Neural progenitor cell (in vitro differentiated cells): ENCODE measurements at regions not wholly inside any gene's neighbourhood (a gene's known extent, or its start where the extent isn't known, plus 50 kb on each side); places are given as distances from the start of the nearest gene placed in this dataset.
"Not testable (repeated sequence)": the region's sequence is repeated elsewhere in the genome, so short reads cannot be mapped to it uniquely, and the experiment has no call there.

Experiments
- CTCF ChIP-seq: fragments of 200-600 bp; sonication (generic); IDR thresholded peaks from 2 replicates; pipeline ENCODE4 v1.5.1; 2017; ENCODE audit warnings: antibody characterized with exemption, mild to moderate bottlenecking
- EZH2 ChIP-seq: fragments of 200-600 bp; sonication (generic); IDR thresholded peaks from 2 replicates; pipeline ENCODE4 v1.6.1; 2017; ENCODE audit warnings: antibody characterized with exemption, mild to moderate bottlenecking, moderate library complexity
- EZH2phosphoT487 ChIP-seq: fragments of 200-600 bp; sonication (generic); IDR thresholded peaks from 2 replicates; pipeline ENCODE4 v1.6.1; 2017; ENCODE audit warnings: antibody characterized with exemption

- not testable (repeated sequence) for TF ChIP-seq CTCF, EZH2, EZH2phosphoT487
Observed at GRCh38 chr20:55629143-55629542, 376.2 kb downstream of the CBLN4 start.
